Gastroesophageal sphincter (tissue), 4 donors: ENCODE measurements at regions not wholly inside any gene's neighbourhood (a gene's known extent, or its start where the extent isn't known, plus 50 kb on each side); places are given as distances from the start of the nearest gene placed in this dataset.

ENCODE experiments used
- ATAC-seq: fragments of 150-250 bp; one replicate; pipeline ENCODE4 v1.9.1; 2016; ENCODE audit warnings: mild to moderate bottlenecking, moderate library complexity
- H3K27ac ChIP-seq, 4 donors: fragments of 200-600 bp; sonication (generic) in 3 of 4; 1 replicate in 3 of 4; 2 replicates in 1 of 4; pipeline ENCODE4 v1.5.1; 2016 to 2019
- H3K27me3 ChIP-seq: fragments of 200-600 bp; sonication (generic); one replicate; pipeline ENCODE4 v1.5.1; 2019
- H3K36me3 ChIP-seq, 2 donors: fragments of 200-600 bp; sonication (generic); one replicate each; pipeline ENCODE4 v1.5.1; 2019; ENCODE audit warnings: control low read depth in 1 of 2
- H3K4me1 ChIP-seq, 3 donors: fragments of 200-600 bp; sonication (generic); 1 replicate in 2 of 3; 2 replicates in 1 of 3; pipeline ENCODE4 v1.5.1; 2016 to 2019; ENCODE audit warnings: control low read depth in 2 of 3
- H3K4me3 ChIP-seq, 2 donors: fragments of 200-600 bp; sonication (generic); one replicate each; pipeline ENCODE4 v1.5.1; 2019; ENCODE audit warnings: mild to moderate bottlenecking in 1 of 2, moderate library complexity in 1 of 2
- H3K9me3 ChIP-seq, 3 donors: fragments of 200-600 bp; sonication (generic); one replicate each; pipeline ENCODE4 v1.5.1; 2017 to 2019; ENCODE audit warnings: control low read depth in 2 of 3
- CTCF ChIP-seq, 4 experiments: fragments of 200-600 bp in 2 of 4; fragments of 450-650 bp in 2 of 4; sonication (generic) in 1 of 4; IDR thresholded peaks; one replicate each; pipeline ENCODE4 v1.5.1; 2017 to 2019; ENCODE audit warnings: antibody characterized with exemption in 4 of 4, mild to moderate bottlenecking in 2 of 4, moderate library complexity in 2 of 4
- EP300 ChIP-seq: sonication (generic); formaldehyde crosslinking; IDR thresholded peaks from one replicate; pipeline ENCODE4 v1.6.1; 2017; ENCODE audit warnings: antibody characterized with exemption, mild to moderate bottlenecking
- POLR2A ChIP-seq, 2 donors: fragments of 450-650 bp; IDR thresholded peaks; one replicate each; pipeline ENCODE4 v1.6.1; 2017; ENCODE audit warnings: antibody characterized with exemption in 2 of 2, mild to moderate bottlenecking in 2 of 2, moderate library complexity in 1 of 2
- POLR2AphosphoS5 ChIP-seq: sonication (generic); formaldehyde crosslinking; IDR thresholded peaks from one replicate; pipeline ENCODE4 v1.6.1; 2017; ENCODE audit warnings: antibody characterized with exemption
- WGBS, 2 donors: methylation state at CpG; one replicate each; pipeline ENCODE4 v1.1.5; 2018; ENCODE audit warnings: low coverage in 1 of 2; 5-methylcytosine and 5-hydroxymethylcytosine counted together

GRCh38 chr4:104206784-104207183, 287.9 kb downstream of the CXXC4 start:
- Histone ChIP-seq H3K4me1 (no peaks in the 10 kb centered on the region), H3K9me3 (no peaks in the 10 kb centered on the region), H3K27ac (no peak overlapping the region), H3K4me3 (no peak overlapping the region), H3K27me3 (no peaks in the 10 kb centered on the region), H3K36me3 (no peaks in the 10 kb centered on the region)
- ATAC-seq, result no peak
- TF ChIP-seq POLR2A (IDR thresholded peaks at IDR 0.05) (no peak), EP300 (no peak), CTCF (IDR thresholded peaks at IDR 0.05) (no peak), POLR2AphosphoS5 (no peak)
- WGBS, 2 donors, result 45 to 61% methylated on average over 1 of the region's 1 CpG

- Histone ChIP-seq H3K9me3 (no peaks in the 10 kb centered on the region), H3K4me3 (no peak overlapping the region), H3K36me3 (no peaks in the 10 kb centered on the region), H3K27me3 (no peaks in the 10 kb centered on the region), H3K4me1 (no peaks in the 10 kb centered on the region), H3K27ac (no peak overlapping the region)
- ATAC-seq, result no peak
- TF ChIP-seq EP300, result no peak
- no peak for TF ChIP-seq POLR2A (IDR thresholded peaks at IDR 0.05)
- TF ChIP-seq POLR2AphosphoS5, result no peak
- TF ChIP-seq CTCF (IDR thresholded peaks at IDR 0.05), result no peak
These were observed 289.6 kb downstream of the CXXC4 start for GRCh38 chr4:104205116-104205515.

GRCh38 chr4:104188301-104188700, 306.4 kb downstream of the CXXC4 start:
- no peak overlapping the region for H3K27ac ChIP-seq
- no peaks in the 10 kb centered on the region for H3K9me3 ChIP-seq
- H3K4me1 ChIP-seq, result no peaks in the 10 kb centered on the region
- no peak for ATAC-seq
- H3K4me3 ChIP-seq, result no peak overlapping the region
- H3K36me3 ChIP-seq, result no peaks in the 10 kb centered on the region
- TF ChIP-seq POLR2A (IDR thresholded peaks at IDR 0.05) (no peak), CTCF (IDR thresholded peaks at IDR 0.05) (no peak), POLR2AphosphoS5 (no peak), EP300 (no peak)
- 0 to 6% methylated on average over 1 of the region's 1 CpG for WGBS, 2 donors
- H3K27me3 ChIP-seq, result no peaks in the 10 kb centered on the region

- no peak for TF ChIP-seq CTCF (IDR thresholded peaks at IDR 0.05)
- TF ChIP-seq POLR2AphosphoS5, result no peak
- no peak for TF ChIP-seq EP300
- no peak for TF ChIP-seq POLR2A (IDR thresholded peaks at IDR 0.05)
- 90 to 100% methylated on average over 1 of the region's 1 CpG for WGBS, 2 donors
These were observed 325.3 kb downstream of the CXXC4 start for GRCh38 chr4:104169437-104169836.

GRCh38 chr4:104166749-104167148, 327.9 kb downstream of the CXXC4 start:
- Histone ChIP-seq H3K9me3 (no peaks in the 10 kb centered on the region), H3K4me3 (no peak overlapping the region), H3K27ac (no peak overlapping the region), H3K36me3 (no peaks in the 10 kb centered on the region), H3K4me1 (no peaks in the 10 kb centered on the region), H3K27me3 (no peaks in the 10 kb centered on the region)
- ATAC-seq, result no peak
- 71 to 89% methylated on average over 1 of the region's 1 CpG for WGBS, 2 donors
- TF ChIP-seq CTCF (IDR thresholded peaks at IDR 0.05) (no peak), POLR2A (IDR thresholded peaks at IDR 0.05) (no peak), POLR2AphosphoS5 (no peak), EP300 (no peak)

More at GRCh38 chr4:104169437-104169836, 325.3 kb downstream of the CXXC4 start:
- Histone ChIP-seq H3K36me3 (no peaks in the 10 kb centered on the region), H3K4me3 (no peak overlapping the region), H3K27me3 (no peaks in the 10 kb centered on the region), H3K27ac (no peak overlapping the region), H3K4me1 (no peaks in the 10 kb centered on the region), H3K9me3 (no peaks in the 10 kb centered on the region)
- ATAC-seq, result no peak
